K562 (cell line): ENCODE measurements at regions not wholly inside any gene's neighbourhood (a gene's known extent, or its start where the extent isn't known, plus 50 kb on each side); places are given as distances from the start of the nearest gene placed in this dataset.

Experiments
- ATF1 ChIP-seq, 2 experiments: fragments of 450-650 bp in 1 of 2; IDR thresholded peaks; 2 replicates each; pipeline ENCODE4 v1.6.1; 2016; ENCODE audit warnings: missing compliant biosample characterization in 1 of 2, missing genetic modification characterization in 1 of 2
- BRCA1 ChIP-seq, 2 experiments: fragments of 450-650 bp in 1 of 2; sonication (generic) in 1 of 2; formaldehyde crosslinking in 1 of 2; IDR thresholded peaks; 2 replicates each; pipeline versions ENCODE4 v1.5.0 to v1.6.1; 2017 to 2020; ENCODE audit warnings: mild to moderate bottlenecking in 1 of 2, missing genetic modification reagents in 1 of 2
- CBX3 ChIP-seq, 2 experiments: IDR thresholded peaks; 1 replicate in 1 of 2; 2 replicates in 1 of 2; pipeline ENCODE4 v1.6.1; 2012; ENCODE audit warnings: inconsistent platforms in 2 of 2, low read length in 2 of 2, borderline replicate concordance in 1 of 2, control low read depth in 1 of 2
- CSDE1 ChIP-seq, 2 experiments: fragments of 450-650 bp; IDR thresholded peaks; 2 replicates each; pipeline ENCODE4 v1.6.1; 2016; ENCODE audit warnings: mild to moderate bottlenecking in 1 of 2
- DMBX1 ChIP-seq: fragments of 250-450 bp; sonication (Bioruptor Pico); IDR thresholded peaks from 2 replicates; pipeline ENCODE4 v1.8.0; 2022; ENCODE audit warnings: inconsistent platforms, mild to moderate bottlenecking, moderate library complexity, borderline replicate concordance
- GABPB2 ChIP-seq: fragments of 250-450 bp; sonication (Bioruptor Pico); conservative IDR thresholded peaks from 2 replicates; pipeline ENCODE4 v1.5.1; 2021; ENCODE audit warnings: mild to moderate bottlenecking
- HOXB6 ChIP-seq: fragments of 250-450 bp; sonication (Bioruptor Pico); IDR thresholded peaks from 2 replicates; pipeline ENCODE4 v1.5.1; 2022; ENCODE audit warnings: mild to moderate bottlenecking, borderline replicate concordance
- RBFOX2 ChIP-seq: fragments of 200-400 bp; formaldehyde crosslinking; IDR thresholded peaks from 2 replicates; pipeline ENCODE4 v1.6.1; 2017; ENCODE audit warnings: low read depth, mild to moderate bottlenecking, low read length, moderate library complexity
- XRCC4 ChIP-seq: IDR thresholded peaks from one replicate; pipeline ENCODE4 v1.6.1; 2011; ENCODE audit not compliant: insufficient read depth, insufficient read length; ENCODE audit errors: extremely low read depth
- ZNF347 ChIP-seq: fragments of 450-650 bp; formaldehyde crosslinking; IDR thresholded peaks from 2 replicates; pipeline ENCODE4 v1.4.0; 2020; ENCODE audit warnings: low read depth, mild to moderate bottlenecking, moderate library complexity
- ZNF586 ChIP-seq: fragments of 450-650 bp; formaldehyde crosslinking; conservative IDR thresholded peaks from 2 replicates; pipeline ENCODE4 v1.4.0; 2020; ENCODE audit warnings: mild to moderate bottlenecking, moderate library complexity
- ZNF668 ChIP-seq: fragments of 250-450 bp; sonication (Bioruptor Pico); IDR thresholded peaks from 2 replicates; pipeline ENCODE4 v1.8.0; 2022; ENCODE audit warnings: mild to moderate bottlenecking, inconsistent platforms
- TF ChIP-seq, protein P1 (sequence below), 2 experiments: fragments of 150-350 bp in 1 of 2; IDR thresholded peaks; 2 replicates each; pipeline ENCODE4 v1.6.1; 2012 to 2016; ENCODE audit warnings: low read depth in 2 of 2, low read length in 2 of 2, mild to moderate bottlenecking in 1 of 2, moderate library complexity in 1 of 2
- TF ChIP-seq, protein P2 (sequence below): IDR thresholded peaks from 2 replicates; pipeline ENCODE4 v1.6.1; 2011; ENCODE audit not compliant: insufficient read length; ENCODE audit errors: extremely low read depth
- TF ChIP-seq, protein P3 (sequence below): sonication (generic); formaldehyde crosslinking; IDR thresholded peaks from 2 replicates; pipeline ENCODE4 v1.8.1; 2023; ENCODE audit warnings: mild to moderate bottlenecking, missing genetic modification reagents
- TF ChIP-seq, protein P4 (sequence below), 2 experiments: fragments of 450-650 bp; IDR thresholded peaks; 2 replicates each; pipeline ENCODE4 v1.6.1; 2018; ENCODE audit warnings: mild to moderate bottlenecking in 2 of 2, low read depth in 1 of 2; ENCODE audit not compliant: partially characterized antibody in 2 of 2

DNA sequence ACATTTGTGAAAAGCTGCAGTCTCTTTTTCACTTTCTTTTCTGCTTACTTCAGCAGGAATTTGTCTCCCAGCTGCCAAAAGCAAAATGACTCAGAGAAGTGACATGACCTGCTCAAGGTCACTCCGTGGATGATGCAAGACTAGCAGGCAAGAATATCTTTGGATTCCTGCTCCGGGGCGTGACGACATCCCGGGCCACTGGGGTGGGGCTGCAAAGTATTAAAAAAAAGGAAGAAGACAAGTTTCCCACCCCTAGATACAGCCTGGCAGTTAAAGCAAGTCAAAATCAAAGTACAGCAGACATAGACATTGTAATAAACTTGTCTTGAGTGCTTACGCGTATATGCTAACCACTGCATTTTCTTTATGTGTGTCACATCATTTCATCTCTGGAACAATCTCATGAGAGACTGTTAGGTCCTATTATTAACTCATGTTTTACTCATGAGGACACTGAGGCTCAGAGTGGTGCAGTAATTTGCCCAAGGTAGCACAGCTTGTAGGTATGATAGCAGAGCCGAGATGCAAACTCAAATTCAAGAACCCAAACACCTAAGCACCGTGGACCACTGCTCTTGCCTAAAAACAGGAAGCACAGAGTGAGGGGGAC lies 485.2 kb upstream of the PROK2 start (continued):
- TF ChIP-seq, protein P1, sequence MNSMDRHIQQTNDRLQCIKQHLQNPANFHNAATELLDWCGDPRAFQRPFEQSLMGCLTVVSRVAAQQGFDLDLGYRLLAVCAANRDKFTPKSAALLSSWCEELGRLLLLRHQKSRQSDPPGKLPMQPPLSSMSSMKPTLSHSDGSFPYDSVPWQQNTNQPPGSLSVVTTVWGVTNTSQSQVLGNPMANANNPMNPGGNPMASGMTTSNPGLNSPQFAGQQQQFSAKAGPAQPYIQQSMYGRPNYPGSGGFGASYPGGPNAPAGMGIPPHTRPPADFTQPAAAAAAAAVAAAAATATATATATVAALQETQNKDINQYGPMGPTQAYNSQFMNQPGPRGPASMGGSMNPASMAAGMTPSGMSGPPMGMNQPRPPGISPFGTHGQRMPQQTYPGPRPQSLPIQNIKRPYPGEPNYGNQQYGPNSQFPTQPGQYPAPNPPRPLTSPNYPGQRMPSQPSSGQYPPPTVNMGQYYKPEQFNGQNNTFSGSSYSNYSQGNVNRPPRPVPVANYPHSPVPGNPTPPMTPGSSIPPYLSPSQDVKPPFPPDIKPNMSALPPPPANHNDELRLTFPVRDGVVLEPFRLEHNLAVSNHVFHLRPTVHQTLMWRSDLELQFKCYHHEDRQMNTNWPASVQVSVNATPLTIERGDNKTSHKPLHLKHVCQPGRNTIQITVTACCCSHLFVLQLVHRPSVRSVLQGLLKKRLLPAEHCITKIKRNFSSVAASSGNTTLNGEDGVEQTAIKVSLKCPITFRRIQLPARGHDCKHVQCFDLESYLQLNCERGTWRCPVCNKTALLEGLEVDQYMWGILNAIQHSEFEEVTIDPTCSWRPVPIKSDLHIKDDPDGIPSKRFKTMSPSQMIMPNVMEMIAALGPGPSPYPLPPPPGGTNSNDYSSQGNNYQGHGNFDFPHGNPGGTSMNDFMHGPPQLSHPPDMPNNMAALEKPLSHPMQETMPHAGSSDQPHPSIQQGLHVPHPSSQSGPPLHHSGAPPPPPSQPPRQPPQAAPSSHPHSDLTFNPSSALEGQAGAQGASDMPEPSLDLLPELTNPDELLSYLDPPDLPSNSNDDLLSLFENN (IDR thresholded peaks at IDR 0.05; ENCODE audit: low read depth in 2 of 2, low read length in 2 of 2) = no peak
- TF ChIP-seq, protein P2, sequence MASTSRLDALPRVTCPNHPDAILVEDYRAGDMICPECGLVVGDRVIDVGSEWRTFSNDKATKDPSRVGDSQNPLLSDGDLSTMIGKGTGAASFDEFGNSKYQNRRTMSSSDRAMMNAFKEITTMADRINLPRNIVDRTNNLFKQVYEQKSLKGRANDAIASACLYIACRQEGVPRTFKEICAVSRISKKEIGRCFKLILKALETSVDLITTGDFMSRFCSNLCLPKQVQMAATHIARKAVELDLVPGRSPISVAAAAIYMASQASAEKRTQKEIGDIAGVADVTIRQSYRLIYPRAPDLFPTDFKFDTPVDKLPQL = no peak
- TF ChIP-seq CSDE1 (IDR thresholded peaks at IDR 0.05) (no peak), RBFOX2 (no peak), CBX3 (IDR thresholded peaks at IDR 0.05; ENCODE audit: borderline replicate concordance in 1 of 2, low read length in 2 of 2) (no peak), ZNF668 (CRISPR knock-in tag) (no peak), BRCA1 (IDR thresholded peaks at IDR 0.05) (no peak), BRCA1 (CRISPR knock-in tag; IDR thresholded peaks at IDR 0.05) (no peak), XRCC4 (no peak), ATF1 (CRISPR knock-in tag; IDR thresholded peaks at IDR 0.05) (no peak), ATF1 (tag; IDR thresholded peaks at IDR 0.05) (peak; percentile 91), ZNF347 (CRISPR knock-in tag) (no peak), GABPB2 (CRISPR knock-in tag) (no peak), HOXB6 (CRISPR knock-in tag) (no peak), DMBX1 (CRISPR knock-in tag) (no peak), ZNF586 (CRISPR knock-in tag) (no peak)
- TF ChIP-seq, protein P3, sequence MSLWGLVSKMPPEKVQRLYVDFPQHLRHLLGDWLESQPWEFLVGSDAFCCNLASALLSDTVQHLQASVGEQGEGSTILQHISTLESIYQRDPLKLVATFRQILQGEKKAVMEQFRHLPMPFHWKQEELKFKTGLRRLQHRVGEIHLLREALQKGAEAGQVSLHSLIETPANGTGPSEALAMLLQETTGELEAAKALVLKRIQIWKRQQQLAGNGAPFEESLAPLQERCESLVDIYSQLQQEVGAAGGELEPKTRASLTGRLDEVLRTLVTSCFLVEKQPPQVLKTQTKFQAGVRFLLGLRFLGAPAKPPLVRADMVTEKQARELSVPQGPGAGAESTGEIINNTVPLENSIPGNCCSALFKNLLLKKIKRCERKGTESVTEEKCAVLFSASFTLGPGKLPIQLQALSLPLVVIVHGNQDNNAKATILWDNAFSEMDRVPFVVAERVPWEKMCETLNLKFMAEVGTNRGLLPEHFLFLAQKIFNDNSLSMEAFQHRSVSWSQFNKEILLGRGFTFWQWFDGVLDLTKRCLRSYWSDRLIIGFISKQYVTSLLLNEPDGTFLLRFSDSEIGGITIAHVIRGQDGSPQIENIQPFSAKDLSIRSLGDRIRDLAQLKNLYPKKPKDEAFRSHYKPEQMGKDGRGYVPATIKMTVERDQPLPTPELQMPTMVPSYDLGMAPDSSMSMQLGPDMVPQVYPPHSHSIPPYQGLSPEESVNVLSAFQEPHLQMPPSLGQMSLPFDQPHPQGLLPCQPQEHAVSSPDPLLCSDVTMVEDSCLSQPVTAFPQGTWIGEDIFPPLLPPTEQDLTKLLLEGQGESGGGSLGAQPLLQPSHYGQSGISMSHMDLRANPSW = no peak
- TF ChIP-seq, protein P4, sequence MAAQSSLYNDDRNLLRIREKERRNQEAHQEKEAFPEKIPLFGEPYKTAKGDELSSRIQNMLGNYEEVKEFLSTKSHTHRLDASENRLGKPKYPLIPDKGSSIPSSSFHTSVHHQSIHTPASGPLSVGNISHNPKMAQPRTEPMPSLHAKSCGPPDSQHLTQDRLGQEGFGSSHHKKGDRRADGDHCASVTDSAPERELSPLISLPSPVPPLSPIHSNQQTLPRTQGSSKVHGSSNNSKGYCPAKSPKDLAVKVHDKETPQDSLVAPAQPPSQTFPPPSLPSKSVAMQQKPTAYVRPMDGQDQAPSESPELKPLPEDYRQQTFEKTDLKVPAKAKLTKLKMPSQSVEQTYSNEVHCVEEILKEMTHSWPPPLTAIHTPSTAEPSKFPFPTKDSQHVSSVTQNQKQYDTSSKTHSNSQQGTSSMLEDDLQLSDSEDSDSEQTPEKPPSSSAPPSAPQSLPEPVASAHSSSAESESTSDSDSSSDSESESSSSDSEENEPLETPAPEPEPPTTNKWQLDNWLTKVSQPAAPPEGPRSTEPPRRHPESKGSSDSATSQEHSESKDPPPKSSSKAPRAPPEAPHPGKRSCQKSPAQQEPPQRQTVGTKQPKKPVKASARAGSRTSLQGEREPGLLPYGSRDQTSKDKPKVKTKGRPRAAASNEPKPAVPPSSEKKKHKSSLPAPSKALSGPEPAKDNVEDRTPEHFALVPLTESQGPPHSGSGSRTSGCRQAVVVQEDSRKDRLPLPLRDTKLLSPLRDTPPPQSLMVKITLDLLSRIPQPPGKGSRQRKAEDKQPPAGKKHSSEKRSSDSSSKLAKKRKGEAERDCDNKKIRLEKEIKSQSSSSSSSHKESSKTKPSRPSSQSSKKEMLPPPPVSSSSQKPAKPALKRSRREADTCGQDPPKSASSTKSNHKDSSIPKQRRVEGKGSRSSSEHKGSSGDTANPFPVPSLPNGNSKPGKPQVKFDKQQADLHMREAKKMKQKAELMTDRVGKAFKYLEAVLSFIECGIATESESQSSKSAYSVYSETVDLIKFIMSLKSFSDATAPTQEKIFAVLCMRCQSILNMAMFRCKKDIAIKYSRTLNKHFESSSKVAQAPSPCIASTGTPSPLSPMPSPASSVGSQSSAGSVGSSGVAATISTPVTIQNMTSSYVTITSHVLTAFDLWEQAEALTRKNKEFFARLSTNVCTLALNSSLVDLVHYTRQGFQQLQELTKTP (IDR thresholded peaks at IDR 0.05; ENCODE audit: low read depth in 1 of 2, partially characterized antibody in 2 of 2) = peak in 1 of 2 experiments; percentile 20
